ENCODE measurements at regions not wholly inside any gene's neighbourhood (a gene's known extent, or its start where the extent isn't known, plus 50 kb on each side); places are given as distances from the start of the nearest gene placed in this dataset.
A peak's percentile ranks its signal among the peaks of the same experiment; 100 is the strongest.

DNA sequence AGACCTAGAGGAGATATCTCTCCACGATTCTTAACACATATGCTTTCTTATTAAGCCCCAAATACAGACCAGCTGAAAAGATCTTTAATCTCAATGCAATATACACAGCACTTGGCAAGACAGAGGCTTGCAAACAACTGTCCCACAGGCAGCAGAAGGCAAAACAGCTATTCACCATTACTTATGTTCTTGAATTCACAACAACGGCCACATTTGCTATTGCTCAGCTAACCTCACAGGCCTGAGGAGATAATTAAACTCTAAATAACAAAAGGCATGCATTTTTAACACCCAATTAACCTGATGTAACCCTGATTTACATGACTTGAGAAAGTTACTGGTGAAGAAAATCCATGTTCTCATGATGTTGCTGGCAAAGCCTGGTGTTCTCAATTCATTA, 216.4 kb downstream of the CRPPA start:
- DNase-seq (ENCODE audit: low read depth), result peak; percentile 12
- H3K4me3 ChIP-seq (ENCODE audit: low read depth, low read length), result no peak overlapping the region
- TF ChIP-seq, protein P1, sequence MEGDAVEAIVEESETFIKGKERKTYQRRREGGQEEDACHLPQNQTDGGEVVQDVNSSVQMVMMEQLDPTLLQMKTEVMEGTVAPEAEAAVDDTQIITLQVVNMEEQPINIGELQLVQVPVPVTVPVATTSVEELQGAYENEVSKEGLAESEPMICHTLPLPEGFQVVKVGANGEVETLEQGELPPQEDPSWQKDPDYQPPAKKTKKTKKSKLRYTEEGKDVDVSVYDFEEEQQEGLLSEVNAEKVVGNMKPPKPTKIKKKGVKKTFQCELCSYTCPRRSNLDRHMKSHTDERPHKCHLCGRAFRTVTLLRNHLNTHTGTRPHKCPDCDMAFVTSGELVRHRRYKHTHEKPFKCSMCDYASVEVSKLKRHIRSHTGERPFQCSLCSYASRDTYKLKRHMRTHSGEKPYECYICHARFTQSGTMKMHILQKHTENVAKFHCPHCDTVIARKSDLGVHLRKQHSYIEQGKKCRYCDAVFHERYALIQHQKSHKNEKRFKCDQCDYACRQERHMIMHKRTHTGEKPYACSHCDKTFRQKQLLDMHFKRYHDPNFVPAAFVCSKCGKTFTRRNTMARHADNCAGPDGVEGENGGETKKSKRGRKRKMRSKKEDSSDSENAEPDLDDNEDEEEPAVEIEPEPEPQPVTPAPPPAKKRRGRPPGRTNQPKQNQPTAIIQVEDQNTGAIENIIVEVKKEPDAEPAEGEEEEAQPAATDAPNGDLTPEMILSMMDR (conservative IDR thresholded peaks at IDR 0.05; ENCODE audit: low read depth, low read length), result no peak

DNA sequence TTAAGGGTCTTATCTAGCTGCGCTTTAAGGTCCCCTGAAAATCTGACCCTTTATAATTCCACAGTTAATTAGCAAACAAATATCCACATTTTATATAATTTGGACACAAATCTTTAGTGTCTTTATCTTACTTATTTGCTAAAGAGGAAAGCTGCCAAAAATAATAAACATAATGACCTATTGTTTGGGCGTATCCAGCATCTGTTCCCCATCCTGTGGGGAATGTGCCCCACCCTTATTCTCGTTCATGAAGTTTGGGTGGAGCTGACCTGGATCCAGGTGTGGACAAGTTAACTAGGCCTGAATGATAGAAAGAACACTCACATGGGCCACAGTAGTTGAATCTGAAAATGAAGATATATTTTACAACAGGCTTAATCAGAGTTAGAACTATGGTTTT, 218.3 kb downstream of the CRPPA start:
- TF ChIP-seq, protein P1 (conservative IDR thresholded peaks at IDR 0.05; ENCODE audit: low read depth, low read length), result no peak
- DNase-seq (ENCODE audit: low read depth), result no peak
- H3K4me3 ChIP-seq (ENCODE audit: low read depth, low read length), result no peak overlapping the region

DNA sequence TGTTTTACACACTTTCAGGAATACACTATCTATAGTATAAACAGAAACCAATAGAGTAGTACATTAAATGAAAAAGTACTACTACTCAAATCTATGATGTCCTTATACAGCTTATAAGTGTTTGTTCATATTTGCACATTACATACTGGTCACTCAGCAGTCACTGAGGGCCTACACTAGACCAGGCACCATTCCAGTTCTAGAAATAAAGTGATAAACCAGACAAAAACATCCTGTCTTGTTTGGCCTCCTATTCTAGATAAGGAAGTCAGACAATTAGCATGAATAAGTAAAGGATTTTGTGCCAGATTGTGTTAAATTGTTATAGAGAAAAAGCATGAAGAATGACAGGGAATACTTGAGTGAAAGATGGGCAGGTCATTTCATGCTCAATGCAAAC, 219.0 kb downstream of the CRPPA start:
- TF ChIP-seq, protein P1 (conservative IDR thresholded peaks at IDR 0.05; ENCODE audit: low read depth, low read length), result no peak
- DNase-seq (ENCODE audit: low read depth), result no peak
- H3K4me3 ChIP-seq (ENCODE audit: low read depth, low read length), result no peak overlapping the region

GRCh38 chr7:16200591-16200990, 220.7 kb downstream of the CRPPA start:
- DNase-seq (ENCODE audit: low read depth), result no peak

GRCh38 chr7:16193631-16194030, 227.7 kb downstream of the CRPPA start:
- TF ChIP-seq, protein P1 (conservative IDR thresholded peaks at IDR 0.05; ENCODE audit: low read depth, low read length), result no peak
- DNase-seq (ENCODE audit: low read depth), result no peak
- H3K4me3 ChIP-seq (ENCODE audit: low read depth, low read length), result no peak overlapping the region

More at GRCh38 chr7:16200591-16200990, 220.7 kb downstream of the CRPPA start:
- TF ChIP-seq, protein P1 (conservative IDR thresholded peaks at IDR 0.05; ENCODE audit: low read depth, low read length), result no peak
- no peak overlapping the region for H3K4me3 ChIP-seq (ENCODE audit: low read depth, low read length)

- no peak overlapping the region for H3K4me3 ChIP-seq (ENCODE audit: low read depth, low read length)
- TF ChIP-seq, protein P1 (conservative IDR thresholded peaks at IDR 0.05; ENCODE audit: low read depth, low read length), result no peak
- DNase-seq (ENCODE audit: low read depth), result no peak
Measured at GRCh38 chr7:16189026-16189715, 232.2 kb downstream of the CRPPA start.

DNA sequence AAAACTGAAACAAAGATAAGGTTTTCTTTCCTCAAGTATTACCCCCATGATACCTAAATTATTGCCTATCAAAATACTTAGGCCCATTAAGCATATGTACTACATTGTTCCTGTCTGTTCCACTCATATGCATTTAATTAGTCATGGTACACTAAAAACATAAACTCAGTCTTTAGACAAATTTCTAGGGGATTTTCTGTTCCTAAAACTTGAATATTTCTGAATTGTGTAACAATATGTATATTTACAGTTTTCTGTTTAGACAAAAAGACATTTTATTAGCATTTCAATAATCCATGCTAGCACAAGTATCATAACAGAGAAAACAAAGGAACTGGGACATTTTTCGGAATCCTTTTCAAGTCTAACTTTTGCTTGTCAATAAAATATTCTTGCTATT, 234.2 kb downstream of the CRPPA start:
- no peak overlapping the region for H3K4me3 ChIP-seq (ENCODE audit: low read depth, low read length)
- no peak for DNase-seq (ENCODE audit: low read depth)
- TF ChIP-seq, protein P1 (conservative IDR thresholded peaks at IDR 0.05; ENCODE audit: low read depth, low read length), result no peak
